GM12872 (cell line): ENCODE measurements at regions not wholly inside any gene's neighbourhood (a gene's known extent, or its start where the extent isn't known, plus 50 kb on each side); places are given as distances from the start of the nearest gene placed in this dataset.

Source experiments
- CTCF ChIP-seq: IDR thresholded peaks from 3 replicates; pipeline ENCODE4 v1.5.1; 2011; ENCODE audit warnings: low read depth, mild to moderate bottlenecking, low read length, moderate library complexity; ENCODE audit not compliant: insufficient read depth

GRCh38 chr5:135160036-135160675, 126.1 kb upstream of the PITX1 start:
- TF ChIP-seq CTCF = no peak

GRCh38 chr5:135159626-135160025, 125.6 kb upstream of the PITX1 start:
- no peak for TF ChIP-seq CTCF

GRCh38 chr5:135158982-135159381, 125.0 kb upstream of the PITX1 start:
- no peak for TF ChIP-seq CTCF

- no peak for TF ChIP-seq CTCF
These were observed 124.3 kb upstream of the PITX1 start for GRCh38 chr5:135158314-135158697.

- TF ChIP-seq CTCF = no peak
These were observed 123.6 kb upstream of the PITX1 start for GRCh38 chr5:135157421-135158313.

- no peak for TF ChIP-seq CTCF
These were observed 122.8 kb upstream of the PITX1 start for GRCh38 chr5:135156715-135157404.

GRCh38 chr5:135156337-135156714, 122.3 kb upstream of the PITX1 start:
- no peak for TF ChIP-seq CTCF
